ENCODE measurements at regions not wholly inside any gene's neighbourhood (a gene's known extent, or its start where the extent isn't known, plus 50 kb on each side); places are given as distances from the start of the nearest gene placed in this dataset.

- no peak for TF ChIP-seq EZH2 (IDR thresholded peaks at IDR 0.05; ENCODE audit: low read depth)
- TF ChIP-seq, protein P1, sequence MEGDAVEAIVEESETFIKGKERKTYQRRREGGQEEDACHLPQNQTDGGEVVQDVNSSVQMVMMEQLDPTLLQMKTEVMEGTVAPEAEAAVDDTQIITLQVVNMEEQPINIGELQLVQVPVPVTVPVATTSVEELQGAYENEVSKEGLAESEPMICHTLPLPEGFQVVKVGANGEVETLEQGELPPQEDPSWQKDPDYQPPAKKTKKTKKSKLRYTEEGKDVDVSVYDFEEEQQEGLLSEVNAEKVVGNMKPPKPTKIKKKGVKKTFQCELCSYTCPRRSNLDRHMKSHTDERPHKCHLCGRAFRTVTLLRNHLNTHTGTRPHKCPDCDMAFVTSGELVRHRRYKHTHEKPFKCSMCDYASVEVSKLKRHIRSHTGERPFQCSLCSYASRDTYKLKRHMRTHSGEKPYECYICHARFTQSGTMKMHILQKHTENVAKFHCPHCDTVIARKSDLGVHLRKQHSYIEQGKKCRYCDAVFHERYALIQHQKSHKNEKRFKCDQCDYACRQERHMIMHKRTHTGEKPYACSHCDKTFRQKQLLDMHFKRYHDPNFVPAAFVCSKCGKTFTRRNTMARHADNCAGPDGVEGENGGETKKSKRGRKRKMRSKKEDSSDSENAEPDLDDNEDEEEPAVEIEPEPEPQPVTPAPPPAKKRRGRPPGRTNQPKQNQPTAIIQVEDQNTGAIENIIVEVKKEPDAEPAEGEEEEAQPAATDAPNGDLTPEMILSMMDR (conservative IDR thresholded peaks at IDR 0.05) = no peak
Measured at GRCh38 chr2:207459990-207460757, 69.6 kb upstream of the CREB1 start.

Data from PC-9 (cell line).